ENCODE measurements at regions not wholly inside any gene's neighbourhood (a gene's known extent, or its start where the extent isn't known, plus 50 kb on each side); places are given as distances from the start of the nearest gene placed in this dataset.
"Not testable (repeated sequence)": the region's sequence is repeated elsewhere in the genome, so short reads cannot be mapped to it uniquely, and the experiment has no call there.

DNA sequence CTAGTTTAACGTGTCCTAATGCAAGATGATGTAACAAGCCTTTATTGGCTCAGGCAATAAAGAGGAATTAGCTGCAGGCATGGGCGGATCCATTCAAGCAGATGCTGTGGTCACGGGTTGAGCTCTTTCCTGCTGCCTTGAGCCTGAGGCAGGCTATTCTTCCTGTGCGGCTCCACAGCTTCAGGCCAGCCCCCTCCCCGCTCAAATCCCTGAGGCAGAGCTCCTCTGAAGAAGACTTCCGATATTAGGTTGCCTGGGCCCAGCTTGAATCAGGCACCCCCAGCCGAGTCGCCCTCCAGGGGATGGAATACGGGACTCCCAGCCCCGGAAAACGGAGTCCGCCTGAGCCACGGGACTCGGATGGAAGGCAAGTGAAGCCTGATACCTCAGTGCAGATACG is 95.0 kb upstream of the RUFY1 start:
- no peak for DNase-seq

DNA sequence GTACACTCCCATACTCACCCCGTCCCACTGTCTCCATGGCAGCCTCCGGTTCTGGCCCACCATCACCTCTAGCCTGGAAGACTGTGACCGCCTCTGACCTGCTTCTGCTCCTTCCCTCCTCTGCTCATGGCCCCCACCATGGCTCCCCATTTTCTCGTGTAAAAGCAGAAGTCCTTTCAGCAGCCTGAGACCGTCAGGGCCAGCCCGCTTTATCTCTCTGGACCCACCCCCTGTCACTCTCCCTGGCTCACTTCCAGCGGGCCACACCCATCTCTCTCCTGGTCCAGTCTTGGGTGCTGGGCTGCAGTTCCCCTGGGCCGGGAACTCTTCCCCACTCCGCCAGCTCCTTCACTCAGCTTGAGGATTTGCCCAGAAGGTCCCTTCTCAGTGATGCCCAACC is 96.0 kb upstream of the RUFY1 start:
- DNase-seq: no peak

- DNase-seq: no peak
These were observed 96.7 kb upstream of the RUFY1 start for GRCh38 chr5:179453616-179454015.

DNA sequence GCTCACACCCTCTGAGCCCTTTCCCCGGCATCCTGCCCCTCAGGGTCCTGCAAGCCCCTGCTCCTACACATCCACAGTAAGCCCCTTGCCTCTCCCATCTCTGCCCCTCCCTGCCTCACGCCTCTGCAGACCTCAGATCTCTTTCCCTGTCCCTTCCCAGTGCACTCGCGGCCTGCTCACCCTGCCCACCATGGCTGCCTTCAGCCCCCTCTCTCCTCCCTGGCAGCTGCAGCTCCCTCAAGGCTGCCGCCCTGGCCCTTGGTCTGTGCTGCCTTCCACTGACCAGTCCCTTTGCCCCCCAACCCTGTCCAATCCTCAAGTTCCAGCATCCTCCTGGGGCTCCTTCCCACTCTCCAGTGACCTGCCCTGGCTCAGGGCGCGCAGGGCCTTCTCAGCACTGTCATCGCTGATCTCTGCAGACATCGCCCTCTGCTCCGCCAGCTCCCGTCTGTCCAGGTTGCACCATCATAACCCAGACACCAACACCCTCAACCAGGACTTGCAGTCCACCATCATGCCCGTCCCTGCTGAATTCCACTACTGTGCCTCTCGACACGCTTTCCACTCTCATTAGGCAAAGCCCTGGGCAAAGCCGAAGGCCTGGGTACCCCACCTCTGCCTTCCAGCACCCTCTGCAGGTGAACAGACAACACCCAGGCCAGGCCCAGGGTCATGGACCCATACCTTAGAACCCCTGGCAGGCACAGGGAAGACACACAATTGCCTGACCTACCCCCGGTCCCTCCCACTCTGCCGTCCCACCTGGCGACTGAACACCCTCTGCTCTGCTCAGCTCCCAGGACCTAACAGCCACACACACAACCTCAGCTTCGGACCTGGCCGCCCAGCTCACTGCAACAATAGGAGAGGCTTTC is 97.8 kb upstream of the RUFY1 start:
- DNase-seq: no peak

DNA sequence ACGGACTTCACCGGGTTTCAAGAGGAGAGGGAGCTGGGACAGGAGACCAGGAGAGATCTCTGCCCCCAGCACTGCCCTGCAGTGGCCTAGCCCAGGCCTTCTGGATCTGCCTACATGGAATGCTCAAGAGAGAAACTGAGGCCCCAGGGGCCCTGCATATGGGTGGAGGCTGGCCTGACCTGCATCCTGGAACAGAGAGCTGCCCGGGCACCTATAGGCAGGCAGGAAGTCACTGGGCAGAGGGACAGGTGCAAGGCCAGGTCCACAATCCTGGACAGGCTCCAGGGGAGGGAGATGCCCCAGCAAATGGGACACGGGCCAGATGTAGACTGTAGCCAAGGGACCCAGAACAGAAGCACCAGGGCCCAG is 98.5 kb upstream of the RUFY1 start:
- DNase-seq: no peak

DNA sequence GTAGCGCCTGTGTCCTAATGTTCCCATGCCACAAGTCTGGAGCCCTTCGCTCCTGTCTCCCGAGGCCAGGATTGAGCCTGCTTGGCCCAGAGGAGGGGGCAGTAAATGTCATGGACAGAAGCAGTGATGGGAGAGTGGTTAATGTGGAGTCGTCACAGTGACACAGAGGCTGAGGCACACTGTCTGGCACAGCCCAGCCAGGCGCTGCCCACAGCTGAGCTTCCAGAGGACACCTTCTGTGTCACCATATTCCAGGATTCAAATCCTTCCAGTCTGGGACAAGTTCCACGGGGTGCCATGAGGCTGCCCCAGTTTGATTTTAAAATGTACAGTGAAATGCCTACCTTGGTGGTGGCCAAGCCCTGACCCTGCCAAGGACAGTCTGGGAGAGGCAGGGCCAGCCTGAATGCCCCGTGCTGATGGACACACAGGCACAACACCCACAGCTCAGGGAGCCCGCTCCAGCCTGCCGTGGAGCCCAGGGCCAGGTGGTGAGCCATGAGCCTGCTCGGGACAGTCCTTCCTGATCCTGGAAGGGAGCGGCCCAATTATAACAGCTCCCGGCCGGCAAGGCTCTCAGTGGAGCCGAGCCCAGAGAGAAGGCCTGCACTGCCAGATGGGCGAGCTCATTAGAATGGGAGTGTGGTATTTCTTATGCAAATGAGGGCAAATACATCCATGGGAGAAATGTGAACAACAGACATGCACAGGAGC is 99.1 kb upstream of the RUFY1 start:
- no peak for DNase-seq

DNA sequence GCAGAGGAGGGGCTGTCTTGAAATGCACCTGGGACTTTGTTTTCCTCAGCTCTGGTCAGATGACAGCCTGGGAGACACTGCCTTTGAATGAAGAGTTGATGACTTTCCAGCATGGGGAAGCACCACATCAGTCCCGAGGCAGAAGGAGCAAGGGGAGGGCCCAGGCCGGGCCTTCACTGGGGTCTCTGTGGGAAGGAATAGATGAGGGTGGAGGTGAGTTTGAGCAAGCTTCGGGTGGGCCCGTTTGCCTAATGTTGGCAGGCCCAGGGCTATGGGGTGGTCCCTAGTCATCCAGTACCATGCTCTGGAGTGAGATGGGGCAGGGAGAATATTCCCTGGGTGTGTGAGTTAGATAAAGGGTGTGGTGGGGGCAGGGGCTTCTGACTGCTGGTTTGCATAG is 100.4 kb upstream of the RUFY1 start:
- not testable (repeated sequence) for DNase-seq

- not testable (repeated sequence) for DNase-seq
These were observed 102.1 kb upstream of the RUFY1 start for GRCh38 chr5:179448282-179448681.

- DNase-seq: not testable (repeated sequence)
These were observed 97.0 kb upstream of the ADAMTS2 start for GRCh38 chr5:179442289-179442688.

DNA sequence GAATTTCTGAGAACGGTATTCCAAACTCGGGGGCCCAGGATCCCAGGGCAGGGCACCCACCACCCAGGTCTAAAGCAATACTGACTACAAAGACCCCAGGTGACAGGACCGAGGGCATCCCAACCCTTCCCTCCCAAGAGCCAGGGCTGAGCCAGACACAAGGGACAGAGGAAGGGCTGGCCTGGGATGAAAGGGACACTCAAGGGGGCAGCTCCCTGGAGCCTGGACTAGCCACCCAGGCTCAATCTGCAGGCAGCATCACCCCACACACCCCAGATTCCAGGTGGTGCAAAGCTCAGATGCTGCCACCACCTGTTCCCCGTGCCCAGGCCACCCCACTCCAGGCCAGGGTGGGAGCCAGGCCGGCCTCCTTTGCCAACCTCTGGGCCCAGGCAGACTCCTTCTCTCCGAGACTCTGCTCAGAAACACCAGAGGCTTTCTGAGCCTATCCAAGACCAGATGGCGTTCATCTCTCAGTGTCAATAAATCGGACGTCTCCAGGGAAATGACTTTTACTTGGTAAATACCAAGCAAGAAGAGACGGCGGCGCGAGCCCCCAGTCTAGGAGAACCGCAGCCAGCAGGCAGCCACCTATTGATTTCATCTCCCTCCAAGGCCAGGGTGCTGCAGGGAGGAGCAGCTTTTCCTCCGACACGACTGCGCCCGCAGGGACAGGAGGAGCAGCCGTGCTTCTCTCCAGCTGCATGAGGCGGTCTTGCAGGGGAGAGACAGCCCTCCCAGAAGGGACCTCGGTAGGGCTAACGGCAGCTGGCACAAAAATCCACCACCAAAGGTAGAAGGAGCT is 94.1 kb upstream of the ADAMTS2 start:
- no peak for DNase-seq

DNA sequence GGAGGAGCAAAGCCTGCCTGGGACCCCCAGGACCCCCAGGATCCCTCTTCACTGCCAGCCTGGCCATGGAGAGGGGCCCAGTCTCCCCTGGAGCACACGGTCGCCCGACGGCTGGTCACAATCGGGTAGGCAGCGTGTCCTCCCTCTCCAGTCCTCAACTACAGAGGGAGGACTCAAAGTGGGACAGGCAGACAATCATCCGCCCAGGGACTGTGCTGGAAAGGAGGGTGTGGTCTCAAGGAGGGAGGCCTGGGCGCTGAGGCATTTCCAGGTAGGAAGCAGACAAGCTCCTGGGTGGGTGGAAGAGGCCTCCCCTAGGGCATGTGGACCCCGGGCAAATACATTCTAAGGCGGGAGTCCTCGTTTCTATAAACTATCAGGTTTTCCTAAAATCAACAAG is 93.2 kb upstream of the ADAMTS2 start:
- no peak for DNase-seq

- no peak for DNase-seq
These were observed 92.8 kb upstream of the ADAMTS2 start for GRCh38 chr5:179438011-179438441.

DNA sequence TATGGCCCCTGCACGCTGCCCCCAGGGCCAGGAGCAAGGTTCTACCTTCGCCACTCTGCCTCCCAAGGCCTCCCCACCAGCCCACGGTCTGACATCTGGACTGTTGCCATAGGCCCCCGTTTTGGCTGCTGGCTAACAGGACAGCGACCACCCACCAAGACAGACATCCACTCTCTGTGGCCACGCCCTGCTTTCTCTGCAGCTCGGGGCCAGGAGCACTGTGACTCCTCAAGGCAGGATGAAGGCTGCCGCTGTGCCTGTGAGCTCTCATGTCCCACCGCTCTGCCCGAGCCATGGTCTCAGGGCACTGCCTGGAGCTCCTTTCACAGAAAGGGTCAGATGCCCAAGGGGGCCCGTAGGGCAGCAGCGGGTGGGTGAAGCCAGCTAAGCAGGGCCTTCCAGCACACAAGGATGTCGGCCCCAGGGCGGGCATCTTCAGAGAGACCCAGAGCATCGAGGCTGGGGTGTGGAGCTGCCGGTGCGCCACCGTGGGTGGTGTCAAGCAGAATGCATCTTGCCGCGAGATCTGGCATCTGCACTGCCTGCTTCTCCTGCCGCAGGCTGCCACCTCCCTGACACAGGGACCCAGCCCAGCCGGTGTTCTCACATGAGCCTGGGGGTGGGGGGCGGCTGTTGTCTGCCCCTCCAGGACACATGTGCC is 92.2 kb upstream of the ADAMTS2 start:
- no peak for DNase-seq

- DNase-seq: no peak
These were observed 91.3 kb upstream of the ADAMTS2 start for GRCh38 chr5:179436321-179437122.

- DNase-seq: no peak
These were observed 90.6 kb upstream of the ADAMTS2 start for GRCh38 chr5:179435731-179436315.

- no peak for DNase-seq
These were observed 89.9 kb upstream of the ADAMTS2 start for GRCh38 chr5:179435181-179435580.

GRCh38 chr5:179432547-179432946 is 87.3 kb upstream of the ADAMTS2 start:
- DNase-seq: no peak

GRCh38 chr5:179431221-179431824 is 86.1 kb upstream of the ADAMTS2 start:
- no peak for DNase-seq

- no peak for DNase-seq
These were observed 85.2 kb upstream of the ADAMTS2 start for GRCh38 chr5:179430193-179431175.

DNA sequence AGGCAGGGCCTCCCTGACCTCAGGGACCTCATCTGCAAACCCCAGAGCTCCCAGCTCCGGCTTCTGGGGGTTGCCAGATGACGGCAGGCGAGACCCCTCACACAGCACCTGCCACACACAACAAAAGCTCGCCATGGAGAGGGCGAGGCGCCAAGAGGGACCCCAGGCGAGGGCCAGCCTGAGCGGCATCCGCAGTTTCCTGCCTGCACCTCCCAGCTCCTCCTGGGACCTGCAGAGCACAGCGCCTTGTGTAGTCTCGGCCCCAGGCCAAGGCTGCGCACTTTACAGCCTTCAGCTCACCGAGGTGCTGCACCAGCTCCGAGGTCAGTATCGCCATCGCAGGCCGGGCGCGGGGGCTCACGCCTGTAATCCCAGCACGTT is 82.4 kb upstream of the ADAMTS2 start:
- no peak for DNase-seq

Data from activated T-cell treated with anti-CD3 and anti-CD28 coated beads, Interleukin-2, amount 50 U/mL, for 48 hours (primary cell).